Fibroblast of gingiva (primary cell): ENCODE measurements at regions not wholly inside any gene's neighbourhood (a gene's known extent, or its start where the extent isn't known, plus 50 kb on each side); places are given as distances from the start of the nearest gene placed in this dataset.

Experiments used
- DNase-seq: peaks from one replicate; pipeline ENCODE4 v3.0.0-alpha.2; 2011; ENCODE audit warnings: low read depth

DNA sequence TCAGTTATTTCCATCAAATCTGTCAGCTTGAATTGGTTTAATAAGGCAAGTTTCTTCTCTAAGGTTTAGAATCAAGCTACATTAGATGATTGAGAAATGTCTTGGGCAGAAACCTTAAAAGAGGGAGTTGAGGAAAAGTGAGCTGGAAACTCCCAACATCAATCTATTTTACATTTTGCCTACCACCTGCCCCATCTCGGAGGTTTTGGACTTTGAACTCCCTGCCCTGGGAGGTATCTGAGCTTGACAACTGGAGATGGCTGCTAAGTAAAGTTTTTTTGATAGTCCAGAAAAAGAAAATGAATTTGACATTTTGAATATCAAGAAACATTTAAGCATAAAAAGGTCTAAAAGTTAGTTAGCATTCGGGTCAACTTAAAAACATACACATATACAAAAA, 234.2 kb downstream of the NFKBIZ start:
- no peak for DNase-seq

DNA sequence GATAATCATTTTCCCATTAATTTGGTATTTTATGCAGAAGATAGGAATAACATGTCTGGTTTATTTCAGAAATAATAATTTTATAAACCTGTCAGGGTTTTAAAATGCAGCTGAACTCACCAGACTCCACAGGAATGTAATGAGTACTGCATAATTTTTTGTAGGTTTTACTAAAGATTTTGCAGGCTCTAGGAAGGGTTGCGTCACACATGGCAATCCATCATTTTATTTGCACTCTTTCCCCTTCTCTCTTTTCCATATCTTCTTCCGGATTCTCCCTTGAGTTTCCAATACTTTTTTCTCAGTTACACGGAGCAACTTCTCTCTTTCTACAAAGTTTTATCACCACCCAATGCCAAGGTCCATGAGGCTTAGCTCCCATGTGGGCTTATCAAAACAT, 234.7 kb downstream of the NFKBIZ start:
- DNase-seq = no peak

DNA sequence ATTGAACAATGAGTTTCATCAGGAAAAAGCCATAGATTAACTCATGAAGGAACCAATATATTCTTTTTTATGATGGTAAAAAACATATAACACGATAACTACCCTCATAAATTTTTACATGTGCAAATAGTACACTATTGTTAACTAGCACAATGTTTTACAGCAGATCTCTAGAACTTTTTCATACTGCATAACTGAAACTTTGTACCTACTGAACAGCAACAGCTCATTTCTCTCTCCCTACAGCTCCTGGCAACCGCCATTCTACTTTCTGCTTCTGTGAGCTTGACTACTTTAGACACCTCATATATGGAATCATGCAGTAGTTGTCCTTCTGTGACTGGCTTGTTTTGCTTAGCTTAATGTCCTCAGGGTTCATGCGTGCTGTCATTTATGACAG, 235.4 kb downstream of the NFKBIZ start:
- no peak for DNase-seq

DNA sequence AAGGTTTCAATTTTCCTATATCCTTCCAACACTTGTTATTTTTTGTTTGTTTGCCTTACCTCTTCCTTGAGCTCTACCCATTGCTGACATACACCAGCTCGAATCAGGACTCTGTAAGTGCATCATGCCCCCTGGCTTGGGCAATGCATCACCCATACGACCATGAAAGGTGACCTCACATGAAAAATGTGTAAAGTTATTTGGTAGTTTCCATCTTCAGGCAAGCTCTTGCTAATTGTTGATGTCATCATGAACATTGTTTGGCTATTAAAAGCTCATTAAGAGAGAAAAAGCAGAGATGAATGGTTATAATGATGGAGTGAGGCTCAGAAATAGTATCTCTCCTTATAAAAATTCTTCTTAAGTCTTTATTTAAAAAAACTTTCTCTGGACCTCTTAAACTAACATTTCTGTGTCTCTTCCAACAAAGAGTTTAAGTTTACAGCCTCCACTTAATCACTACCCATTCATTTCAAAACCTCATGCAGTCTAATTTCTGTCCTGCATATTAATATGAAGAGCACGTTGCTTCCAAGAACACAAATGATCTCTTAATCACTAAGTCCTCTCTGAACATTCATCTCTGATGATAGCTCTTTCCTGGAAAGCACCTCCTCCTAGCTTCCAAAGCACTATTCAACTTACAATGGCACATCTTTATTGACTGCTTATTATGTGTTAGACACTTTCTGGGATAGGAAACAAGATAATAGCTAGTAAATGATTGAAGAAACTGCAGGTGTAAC, 236.3 kb downstream of the NFKBIZ start:
- DNase-seq = no peak

DNA sequence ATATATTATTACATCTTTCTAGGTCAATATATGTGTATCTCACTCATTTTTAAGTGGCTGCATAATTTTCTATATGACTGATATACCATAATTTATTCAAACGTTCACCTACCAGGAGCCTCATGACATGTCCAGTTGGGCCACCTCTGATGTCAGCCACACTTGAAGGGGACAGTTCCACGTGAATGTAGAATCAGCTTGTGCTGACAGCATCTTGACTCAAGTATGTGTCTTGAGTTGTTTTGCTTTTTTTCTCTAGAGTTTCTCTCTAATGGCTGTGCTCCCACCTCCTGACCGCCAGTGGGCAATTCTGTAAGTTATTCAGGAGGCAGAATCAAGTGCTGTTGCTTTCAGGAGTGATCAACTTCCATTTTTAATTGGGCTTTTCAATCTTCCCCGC, 237.9 kb downstream of the NFKBIZ start:
- DNase-seq = no peak

DNA sequence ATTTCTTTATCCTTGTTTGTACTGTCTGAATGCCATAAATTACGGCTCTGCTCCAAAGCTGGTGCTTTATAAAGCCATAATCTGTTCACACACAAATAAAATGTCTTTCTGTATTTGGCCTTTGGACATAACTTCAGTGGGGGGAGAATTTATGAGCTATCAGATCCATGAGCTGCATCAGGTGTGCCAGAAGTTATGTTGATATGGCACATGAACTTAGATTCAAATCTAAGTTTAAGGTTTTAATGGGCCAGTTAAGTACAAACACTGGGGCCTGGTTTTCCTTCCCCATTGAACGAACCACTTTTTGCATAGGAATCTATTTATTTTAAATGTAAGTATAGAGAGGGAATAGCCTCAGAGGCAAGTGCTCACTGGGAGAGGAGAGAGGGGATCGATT, 239.9 kb downstream of the NFKBIZ start:
- DNase-seq = no peak

DNA sequence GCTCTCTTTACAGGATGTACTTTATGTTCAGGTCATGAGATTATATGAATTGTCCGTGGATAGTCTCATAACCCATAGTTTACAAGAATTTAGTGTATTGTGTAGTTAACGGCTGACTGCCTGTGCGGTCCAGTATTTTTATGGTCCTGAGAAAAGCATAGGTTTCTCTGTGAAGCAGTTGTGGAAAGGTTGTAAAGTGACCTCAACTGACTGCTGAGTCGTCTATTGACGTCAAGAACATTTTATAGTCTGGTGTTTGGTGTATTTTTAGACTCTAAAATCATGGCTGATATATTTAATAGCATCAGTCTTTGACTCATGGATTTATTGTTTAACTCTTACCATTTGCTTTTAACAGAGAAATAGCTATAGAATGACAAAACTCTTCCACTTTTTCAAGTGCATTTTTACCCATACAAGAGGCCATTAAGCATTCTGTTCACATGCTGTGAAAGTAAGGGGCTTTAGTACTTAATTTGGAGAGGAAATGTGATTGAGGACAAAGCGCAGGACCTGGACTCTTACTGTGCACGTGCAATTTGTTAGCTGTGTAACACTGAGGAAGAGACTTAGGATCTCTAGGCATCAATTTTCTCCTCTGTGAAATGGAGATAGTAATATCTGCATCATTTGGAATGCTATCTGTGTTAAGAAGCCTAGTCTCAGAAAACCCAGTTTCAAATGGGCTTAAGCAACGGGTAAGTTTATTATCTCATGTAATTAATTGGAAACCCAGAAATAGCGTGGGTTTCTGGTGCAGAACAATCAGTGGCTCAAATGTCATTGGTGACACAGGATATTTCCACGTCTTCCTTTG, 240.8 kb downstream of the NFKBIZ start:
- no peak for DNase-seq

DNA sequence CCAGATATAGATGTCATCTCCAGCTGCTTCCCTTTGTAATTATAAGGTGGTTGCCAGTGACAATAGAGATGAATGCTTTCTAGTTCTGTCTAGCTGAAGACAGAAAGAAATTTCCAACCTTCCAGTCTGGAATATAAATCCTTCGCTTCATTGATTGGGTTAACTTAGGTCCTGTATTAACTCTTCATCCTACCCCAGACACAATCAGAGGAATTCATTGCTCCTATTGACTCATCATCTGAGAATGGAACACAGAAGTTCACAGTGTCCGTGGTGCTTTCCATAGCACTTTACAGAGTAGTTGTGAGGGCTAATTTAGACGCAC, 241.4 kb downstream of the NFKBIZ start:
- DNase-seq = no peak

DNA sequence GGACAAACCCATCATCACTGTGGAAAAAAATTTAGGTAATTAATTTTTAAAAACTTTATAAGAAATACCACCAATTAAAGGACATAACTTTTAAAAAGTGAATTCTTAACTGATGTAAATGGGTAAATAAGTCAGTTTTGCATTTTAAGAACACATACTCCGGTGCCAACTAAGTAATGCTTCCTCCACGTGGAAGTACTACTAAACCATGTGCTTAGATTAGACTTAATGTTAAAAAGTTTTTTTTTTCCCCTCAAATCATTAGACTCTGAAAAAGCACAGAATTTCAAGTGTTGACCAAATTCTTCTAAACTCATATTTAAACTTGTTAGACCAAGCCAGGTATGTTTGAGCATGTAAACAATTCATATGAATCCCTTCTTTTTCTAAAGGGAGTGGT, 242.0 kb downstream of the NFKBIZ start:
- DNase-seq = no peak

DNA sequence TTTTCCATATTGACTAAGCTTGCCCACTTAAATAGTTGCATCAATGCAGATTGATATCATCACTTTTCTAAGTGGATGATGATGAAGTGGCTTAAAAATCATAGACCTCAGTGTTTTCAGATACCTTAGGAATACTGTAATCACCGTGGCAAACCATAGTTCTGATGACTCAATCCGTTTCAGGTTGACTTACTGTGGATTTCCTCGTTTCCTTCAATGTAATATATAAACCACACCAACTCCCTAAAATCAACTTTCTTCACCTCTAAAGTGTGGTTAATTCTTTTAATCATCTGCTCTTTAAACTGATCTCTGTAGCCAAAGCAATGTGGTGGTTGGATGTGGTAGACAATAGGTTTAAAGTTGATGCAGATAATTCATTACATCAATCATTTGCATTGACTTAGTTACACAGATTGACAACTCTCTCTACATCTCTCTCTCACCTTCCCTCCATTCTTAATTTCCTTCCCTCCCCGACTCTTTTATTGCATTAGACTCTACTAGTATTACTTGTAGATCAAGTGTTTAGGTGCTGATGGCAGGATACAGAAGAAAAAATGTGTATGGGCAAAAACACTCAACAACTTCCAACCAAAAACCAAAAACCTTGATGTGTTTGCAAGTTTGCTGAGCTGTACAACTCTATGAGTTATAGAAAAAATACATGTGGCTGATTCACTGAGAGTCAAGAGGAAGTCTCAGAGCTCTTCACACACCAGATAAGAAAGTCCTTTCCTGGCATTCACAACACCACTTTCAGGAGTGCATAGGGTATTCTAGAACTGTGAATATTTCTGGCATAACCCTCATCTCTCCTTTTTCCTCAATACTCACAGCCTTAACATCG, 243.5 kb downstream of the NFKBIZ start:
- no peak for DNase-seq

DNA sequence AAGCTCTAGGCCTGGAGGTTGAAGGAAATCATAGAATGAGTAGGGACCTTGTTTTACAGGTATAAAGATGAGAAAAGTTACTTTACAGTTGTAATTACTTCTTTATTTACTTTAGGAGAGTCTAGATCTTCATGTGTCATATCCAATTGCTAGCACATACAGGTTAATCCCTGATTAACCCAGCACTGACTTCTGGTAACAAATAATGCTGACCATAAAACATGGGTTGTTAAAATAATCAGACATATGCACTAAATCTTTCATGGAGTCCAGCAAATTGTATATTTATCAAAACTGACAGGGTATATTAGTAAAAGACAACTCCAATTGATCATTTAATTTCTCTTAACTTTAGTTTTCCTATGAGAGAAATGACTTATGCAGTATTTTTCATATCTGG, 245.2 kb downstream of the NFKBIZ start:
- DNase-seq = no peak

DNA sequence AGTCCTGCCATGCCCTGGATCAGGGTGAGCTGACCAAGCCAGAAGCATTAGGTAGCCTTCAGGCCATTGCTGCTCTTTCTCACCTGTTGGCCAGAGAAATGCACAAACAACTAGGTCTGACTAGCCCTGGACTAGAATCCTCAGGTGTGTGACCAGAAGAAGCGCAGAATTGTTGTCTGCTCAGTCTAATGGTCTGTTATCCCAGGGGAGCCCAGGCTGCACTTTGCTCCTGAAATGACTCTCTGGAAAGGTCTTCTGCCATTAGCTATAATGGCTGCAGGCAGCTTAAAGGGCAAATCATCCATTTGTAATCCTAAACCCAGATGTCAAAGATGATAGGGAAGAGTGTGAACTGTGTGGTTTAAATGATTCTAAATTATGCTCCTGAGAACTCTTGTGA, 246.1 kb downstream of the NFKBIZ start:
- DNase-seq = no peak

DNA sequence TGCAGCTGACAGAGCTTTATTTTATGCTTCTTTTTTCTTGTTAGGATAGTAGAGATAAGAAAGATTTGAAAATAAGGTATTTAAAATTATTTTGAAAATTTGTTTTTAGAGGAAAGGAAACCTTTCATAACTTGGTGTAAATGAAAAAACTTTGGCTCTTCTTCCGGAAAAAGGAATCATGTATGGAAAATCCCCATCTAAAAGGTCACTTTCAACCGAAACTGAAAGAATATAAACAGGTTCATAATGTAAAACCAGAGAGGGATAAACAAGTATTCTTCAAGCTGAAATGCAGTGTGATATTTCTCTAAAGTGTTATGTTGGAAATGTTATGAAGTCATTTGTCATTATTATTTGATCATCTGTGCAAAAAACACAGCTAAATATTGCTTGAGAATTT, 246.8 kb downstream of the NFKBIZ start:
- no peak for DNase-seq

DNA sequence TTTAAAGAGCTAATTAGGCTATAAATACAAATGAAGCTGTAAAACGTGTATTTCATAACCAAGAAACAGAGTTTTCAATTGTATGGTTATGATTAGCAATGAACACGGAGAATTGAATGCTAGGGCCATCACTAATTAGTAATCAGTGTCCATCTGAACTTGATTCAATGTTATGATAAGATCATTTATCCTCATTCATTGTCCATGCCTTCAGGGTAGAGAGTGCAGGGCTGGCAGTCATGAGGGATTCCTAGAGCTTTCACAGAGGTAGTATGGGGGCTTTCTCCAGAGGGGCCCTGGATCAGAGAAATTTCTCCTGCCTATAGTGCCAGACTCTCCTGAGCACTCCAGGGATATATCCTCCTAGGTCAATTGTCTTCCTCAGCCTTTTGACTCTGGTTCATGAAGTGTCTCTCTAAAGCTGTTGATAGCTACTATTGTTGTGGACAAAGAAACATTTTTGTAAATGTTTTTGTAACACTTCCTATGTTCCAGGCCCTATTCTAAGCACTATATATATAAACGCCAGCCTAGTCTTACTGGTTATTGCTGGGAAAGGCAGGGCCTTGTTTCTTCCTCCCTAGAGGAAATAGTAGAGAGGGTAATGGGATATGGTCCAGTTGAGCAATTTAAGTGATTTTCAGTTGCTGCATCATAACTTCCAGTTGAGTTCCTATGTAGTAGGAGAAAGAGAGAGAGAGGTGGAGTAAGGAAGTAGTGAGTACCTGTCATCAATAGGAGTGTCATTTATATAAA, 249.0 kb downstream of the NFKBIZ start:
- no peak for DNase-seq

DNA sequence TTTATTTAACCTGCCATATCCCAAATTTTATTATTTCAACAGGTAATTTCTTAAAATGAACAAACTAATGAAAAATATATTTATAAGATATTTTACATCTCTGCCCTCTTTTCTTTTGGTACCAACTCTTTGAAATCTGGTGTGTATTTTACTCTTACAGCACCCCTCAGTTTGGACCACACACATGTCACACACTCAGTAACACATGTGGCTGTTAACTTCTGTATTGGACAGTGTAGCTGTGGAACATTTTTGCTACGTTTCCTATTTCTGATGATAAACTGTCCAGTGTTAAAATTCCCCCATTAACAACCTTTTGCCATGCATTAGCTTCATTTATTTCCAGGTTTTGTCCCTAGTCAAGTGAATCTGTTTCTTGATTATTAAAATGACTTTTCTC, 250.6 kb downstream of the NFKBIZ start:
- no peak for DNase-seq

DNA sequence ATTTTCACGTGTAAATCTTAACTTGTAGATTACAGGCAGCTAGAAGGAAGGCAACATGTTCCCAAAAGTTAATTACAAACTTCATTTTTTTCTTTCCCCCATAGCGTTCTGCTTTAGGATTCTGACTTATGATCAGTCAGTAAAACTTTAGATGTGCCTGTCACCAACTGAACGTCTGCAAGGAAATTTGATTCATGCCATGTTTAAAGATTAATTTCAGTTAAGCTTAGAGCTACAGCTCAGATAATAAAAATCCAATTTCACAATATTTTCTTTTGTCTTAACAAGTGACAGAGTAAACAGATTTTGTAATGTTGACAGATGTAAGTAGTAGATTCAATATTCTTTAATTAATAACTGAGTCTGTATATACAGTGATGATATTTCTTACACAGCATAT, 253.1 kb downstream of the NFKBIZ start:
- no peak for DNase-seq

DNA sequence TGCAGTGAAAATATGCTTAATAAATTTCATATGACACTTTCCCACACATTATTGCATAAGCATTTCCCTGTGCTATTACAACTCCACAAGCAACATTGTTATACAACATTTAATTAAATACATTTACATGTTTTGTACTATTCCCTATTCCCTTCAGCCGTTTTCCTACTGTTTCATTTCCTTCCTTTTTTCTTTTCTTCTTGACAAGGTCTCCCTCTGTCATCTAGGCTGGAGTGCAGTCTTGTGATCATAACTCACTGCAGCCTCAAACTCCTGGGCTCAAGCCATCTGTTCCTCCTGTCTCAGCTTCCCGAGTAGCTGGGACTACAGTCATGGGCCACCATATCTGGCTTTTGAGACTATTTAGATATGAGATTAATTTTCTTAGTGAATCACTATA, 254.7 kb downstream of the NFKBIZ start:
- DNase-seq = no peak

DNA sequence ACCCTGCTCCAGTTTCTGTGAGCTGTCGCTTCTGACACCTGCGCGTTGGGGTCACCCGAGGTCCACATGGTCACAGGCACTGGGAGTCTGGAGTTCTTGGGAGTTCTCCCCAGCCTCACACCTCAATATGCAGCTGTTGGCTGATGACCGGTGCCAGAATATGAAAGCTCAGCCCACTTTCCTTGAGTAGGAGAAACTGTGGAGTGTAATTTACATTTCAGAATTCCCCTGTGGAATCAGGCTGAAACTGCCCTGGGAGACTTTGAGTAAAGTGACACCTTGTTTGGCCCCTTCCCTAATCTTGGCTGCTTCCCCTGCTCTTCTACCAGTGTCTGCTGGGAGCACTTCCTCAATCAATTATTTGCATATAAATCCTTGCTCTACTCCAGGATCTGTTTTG, 255.9 kb downstream of the NFKBIZ start:
- no peak for DNase-seq

DNA sequence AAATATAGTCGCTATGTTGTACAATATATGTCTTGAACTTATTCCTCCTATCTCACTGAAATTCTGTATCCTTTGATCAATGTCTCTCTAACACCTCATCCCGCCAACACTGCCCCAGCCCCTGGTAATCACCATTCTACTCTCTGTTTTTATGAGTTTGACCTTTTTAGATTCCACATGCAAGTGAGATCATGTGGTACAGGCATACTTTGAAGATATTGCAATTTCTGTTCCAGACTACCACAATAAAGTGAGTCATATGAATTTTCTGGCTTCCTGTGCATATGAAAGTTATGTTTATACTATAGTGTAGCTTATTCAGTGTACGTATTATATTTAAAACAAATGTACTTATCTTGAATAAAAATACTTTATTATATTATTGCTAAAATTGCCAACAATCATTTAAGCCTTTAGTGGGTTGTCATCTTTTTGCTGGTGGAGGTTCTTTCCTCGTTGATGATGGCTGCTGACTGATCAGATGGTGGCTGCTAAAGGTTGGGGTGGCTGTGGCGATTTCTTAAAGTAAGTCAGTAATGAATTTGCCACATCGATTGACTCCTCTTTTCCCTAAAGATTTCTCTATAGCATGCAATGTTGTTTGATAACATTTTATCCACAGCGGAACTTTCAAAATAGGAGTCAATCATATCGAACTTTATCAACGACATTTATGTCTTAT, 257.2 kb downstream of the NFKBIZ start:
- DNase-seq = peak; percentile 25

DNA sequence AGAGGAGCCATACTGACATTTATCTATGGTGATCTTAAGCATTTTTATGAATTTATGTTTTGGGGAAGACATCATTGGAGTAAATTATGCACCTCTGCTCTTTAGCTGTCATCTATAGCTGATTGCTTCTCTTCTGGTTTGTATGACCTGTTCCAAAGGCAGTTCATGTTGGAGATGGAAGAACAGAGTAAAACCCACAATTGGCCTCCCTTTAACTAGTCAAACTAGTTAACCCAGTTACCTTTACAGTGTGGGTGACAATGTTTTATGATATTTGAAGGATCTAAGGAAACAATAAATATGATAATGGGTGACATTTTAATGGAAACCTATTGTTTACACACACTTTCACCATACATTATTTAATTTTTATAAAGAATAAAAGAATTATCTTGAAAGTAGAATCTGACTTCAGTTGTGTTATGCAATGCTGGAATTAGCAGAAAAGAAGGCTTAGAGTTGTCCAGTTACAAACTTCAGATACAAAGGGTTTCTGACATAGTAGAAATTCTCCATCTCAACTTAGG, 263.5 kb downstream of the NFKBIZ start:
- no peak for DNase-seq

DNA sequence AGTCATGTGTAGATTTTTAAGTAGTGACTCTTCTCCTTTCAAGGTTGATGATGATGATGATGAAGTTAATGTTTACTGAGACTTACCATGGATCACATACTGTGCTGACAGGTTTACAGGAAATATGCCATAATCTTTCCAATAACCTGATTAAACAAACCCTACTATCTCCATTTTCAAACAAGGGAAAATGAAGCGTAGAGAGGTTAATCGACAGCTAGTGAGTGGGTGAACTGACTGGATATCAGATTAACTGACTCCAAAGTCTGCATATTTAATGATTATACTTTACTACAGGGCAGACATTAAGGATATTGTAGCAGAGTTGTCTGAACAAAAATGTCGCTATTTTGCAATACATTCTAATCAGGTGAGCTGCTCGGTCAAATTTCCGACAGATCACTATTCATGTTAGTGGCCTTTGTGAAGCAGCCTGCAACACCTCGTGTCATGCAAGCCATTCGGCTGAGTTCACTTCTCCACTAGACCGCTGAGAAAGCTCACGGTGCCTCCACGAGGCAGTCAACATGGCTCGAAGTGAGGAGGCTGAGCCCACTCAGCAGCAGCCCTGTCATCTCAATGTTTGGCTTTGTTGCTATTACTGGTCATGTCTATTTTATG, 264.2 kb downstream of the NFKBIZ start:
- no peak for DNase-seq
